ENCODE measurements at regions not wholly inside any gene's neighbourhood (a gene's known extent, or its start where the extent isn't known, plus 50 kb on each side); places are given as distances from the start of the nearest gene placed in this dataset.

DNA sequence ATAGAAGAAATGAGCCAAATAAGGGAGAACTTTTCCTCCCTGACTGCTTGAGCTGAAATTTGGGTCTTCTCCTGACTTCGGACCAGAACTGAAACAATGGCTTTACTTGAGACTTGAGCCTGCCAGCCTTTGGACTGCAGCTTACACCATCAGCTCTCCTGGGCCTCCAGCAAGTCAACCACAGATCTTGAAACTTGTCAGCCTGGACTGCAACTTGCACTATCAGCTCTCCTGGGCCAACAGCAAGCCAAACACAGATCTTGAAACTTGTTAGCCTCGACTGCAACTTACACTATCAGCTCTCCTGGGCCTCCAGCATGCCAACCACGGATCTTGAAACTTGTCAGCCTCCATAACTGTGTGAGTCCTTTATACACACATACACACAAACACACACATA is 425.9 kb upstream of the PCDH7 start:
- no peak for DNase-seq

DNA sequence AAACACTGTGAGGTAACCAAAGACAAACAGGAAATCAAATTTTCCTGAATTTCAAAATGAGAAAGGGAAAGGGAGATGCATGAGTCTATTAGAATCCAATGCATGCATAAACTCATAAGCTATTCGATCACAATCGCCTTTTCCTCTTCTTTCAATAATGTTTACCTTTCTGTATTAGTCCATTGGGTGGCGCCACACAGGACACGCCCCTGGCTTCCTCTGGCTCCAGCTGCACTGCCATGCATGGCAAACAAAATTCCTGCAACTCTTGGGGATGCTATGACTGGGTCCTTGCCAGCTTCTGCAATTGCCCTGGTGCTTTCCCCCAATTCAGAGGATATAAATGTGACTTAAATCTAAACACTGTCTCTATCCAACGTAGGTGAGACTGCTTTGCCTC is 424.5 kb upstream of the PCDH7 start:
- no peak for DNase-seq

DNA sequence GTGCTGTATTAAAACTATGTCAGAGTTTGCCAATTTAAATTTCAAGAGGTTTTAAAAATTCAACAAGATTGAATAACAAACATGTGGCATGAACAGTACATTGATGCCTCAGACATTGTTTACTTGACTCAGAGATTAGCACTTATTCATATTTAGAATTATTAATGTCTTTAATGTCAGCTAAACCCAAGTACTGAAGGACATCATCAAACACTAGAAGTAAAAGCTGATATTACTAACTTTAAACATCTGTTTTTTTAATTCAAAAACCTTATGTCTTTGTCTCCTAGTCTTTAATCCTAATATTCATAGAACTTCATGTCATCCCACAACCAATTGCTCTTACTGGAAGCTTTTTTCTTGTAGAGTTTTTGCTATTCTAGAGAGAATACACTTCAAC is 406.2 kb upstream of the PCDH7 start:
- no peak for DNase-seq

DNA sequence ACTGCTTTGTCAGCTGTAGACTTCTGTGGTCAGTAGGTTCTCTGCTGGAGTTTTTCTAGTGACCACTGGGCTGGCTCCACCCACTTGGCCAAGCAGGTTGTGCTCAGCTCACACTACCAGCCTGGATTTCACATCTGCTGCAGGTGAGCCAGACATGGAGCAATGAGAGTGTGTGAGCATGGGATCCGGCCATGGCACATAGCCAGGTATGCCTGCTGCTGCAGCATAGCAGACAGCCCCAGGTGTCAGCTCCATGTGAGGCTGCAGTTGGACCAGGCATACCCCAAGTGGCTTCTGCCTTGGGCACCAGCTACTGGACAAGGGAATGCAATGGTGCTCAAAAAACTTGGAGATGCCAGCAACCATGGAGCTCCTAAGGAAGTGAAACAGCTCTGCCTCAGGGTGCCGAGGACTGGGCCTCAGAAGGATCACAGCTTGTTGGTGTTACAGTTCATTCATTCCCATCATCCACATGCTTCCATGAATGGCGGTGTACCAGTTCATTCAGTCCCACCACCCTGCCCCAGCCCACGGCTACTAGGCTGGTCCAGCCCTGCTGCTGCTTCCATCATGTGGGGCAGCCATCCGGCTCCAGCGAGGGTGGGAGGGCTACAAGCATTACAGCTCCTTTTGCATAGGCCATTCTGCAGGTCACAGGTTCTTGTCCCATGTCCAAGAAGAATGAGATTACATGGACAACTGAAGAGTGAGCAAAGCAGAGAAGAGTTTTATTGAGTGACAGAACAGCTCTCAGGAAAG is 389.1 kb upstream of the PCDH7 start:
- DNase-seq = no peak

DNA sequence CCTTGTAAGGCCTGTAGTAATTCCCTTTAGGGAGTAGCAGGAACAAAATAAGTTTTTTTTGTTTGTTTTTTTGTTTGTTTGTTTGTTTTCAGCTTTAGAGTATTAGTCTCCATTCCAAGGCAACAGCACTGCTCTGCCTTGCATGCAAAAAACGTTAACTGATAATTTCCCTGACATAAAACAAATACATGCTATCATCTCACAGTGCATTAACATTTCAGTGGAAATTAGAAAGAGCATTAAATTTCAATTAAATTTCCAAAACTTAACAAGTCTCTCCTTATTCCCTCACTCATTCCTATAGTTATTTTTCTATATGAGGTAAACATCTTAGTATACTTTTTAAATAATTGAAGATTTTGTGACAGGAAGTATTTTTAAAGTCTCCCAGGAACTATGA is 378.4 kb upstream of the PCDH7 start:
- DNase-seq = no peak

DNA sequence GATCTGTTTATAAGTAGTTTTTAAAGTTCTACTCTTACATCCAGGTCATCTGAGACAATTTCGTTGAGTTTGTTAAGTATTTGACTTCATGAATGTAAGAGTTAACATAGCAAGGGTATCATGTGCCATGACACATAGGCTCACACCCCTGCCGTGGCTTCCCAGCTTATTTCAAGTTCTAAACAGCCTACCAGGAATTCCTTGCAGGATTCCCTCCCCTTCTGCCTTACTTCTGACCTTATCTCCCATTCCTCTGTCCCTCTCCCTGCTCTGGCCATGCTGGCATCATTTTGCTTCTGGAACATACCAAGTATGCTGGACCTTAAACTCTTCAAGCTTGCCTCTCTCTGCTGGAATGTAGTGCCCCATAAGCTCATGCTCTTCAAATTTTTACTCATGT is 369.9 kb upstream of the PCDH7 start:
- no peak for DNase-seq

DNA sequence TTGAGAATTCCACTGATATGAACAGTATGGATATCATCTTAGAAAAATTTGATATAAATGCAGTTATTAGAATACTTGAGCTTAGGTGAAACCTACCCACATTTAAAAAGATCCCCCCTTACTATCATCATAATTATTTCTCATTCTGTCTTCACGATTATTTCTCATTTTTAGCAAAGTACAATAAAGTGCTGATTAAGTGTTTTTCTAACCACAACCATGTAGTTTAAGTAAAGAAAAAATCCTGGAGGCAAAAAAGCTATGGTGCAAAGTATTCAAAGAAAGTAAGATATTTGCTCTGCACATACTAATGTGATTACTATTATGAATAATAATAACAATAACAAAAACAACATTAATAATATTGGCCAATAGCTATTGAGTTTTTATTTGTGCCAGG is 365.6 kb upstream of the PCDH7 start:
- DNase-seq = no peak

DNA sequence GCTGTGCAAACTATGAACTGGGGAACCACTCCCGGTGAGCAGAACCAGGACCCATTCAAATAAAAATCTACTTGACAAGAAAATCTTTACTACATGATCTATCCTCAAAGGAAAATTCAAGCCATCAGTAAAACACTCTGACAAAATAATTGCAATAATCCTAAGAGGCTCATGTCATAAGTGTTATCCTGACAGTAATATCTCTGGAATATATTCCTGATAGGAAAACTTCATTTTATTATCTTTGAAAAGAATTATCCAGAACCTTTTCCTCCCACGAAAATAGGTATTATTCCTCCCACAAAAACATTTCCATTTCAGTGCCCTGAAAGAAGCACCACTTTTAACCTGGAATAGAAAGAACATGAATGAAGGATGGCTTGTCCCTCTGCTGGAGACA is 357.7 kb upstream of the PCDH7 start:
- no peak for DNase-seq

DNA sequence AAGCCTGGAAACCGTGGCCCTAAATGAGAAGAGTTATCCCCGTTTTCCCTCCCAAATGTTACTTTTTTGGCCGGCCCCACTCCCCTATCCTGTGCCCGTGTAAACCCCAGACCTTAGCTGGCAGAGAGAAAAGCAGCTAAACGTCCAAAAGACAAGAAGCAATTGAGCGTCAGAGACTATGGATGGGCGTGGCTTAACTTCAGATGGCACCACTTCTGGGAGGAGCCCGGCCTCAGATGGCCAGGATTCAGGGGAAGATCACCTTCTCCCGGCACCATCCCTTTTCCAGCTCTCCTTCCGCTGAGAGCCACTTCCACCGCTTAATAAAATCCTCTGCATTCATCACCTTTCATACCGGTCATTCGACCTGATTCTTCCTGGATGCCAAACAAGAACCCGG is 350.1 kb upstream of the PCDH7 start:
- no peak for DNase-seq

DNA sequence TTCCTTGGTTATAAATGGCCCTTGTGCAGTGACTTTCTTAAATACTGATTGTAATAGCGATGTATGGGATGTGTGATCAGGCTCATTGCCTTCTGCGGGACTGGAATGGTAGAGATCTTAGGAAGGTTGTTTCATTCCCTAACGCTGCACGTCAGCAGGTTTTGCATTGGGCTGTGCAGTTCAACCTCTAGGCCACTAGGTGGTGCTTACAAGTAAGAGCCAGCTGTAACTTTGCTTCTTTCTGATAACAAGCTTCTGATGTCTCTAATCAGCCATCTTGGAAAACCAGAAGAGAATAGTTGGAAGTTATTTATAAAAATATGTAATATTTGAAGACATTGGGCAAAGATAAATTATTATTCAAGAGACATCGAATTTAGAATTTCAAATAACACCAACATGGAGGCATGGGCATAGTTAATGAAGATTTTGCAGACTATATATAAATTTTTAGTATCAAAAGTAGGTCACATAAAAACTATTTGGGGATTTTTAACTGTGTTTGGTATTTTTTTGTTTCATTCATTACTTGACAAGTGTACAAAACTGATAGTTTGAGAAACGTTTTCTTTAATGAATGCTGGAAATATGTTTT is 339.7 kb upstream of the PCDH7 start:
- DNase-seq = peak in 3 of 56 donors; percentile 1 to 3 (median 1)

DNA sequence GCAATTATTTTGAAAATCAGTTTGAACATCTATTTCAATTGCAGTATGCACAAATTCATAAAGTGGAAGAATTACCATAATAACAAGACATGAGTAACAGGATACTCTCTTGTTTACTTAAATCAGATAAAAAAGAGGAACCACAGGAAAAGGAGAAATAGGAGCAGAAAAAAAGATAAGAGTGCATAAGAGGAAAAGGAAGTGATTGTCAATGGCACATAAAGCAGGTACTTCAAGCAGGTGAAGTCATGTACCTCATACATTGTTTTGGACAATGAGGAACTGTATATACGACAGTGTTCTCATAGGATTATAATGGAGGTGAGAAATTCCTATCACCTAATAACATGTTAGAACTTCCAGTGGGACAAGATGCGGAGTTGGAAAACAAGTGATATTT is 334.5 kb upstream of the PCDH7 start:
- DNase-seq = no peak

DNA sequence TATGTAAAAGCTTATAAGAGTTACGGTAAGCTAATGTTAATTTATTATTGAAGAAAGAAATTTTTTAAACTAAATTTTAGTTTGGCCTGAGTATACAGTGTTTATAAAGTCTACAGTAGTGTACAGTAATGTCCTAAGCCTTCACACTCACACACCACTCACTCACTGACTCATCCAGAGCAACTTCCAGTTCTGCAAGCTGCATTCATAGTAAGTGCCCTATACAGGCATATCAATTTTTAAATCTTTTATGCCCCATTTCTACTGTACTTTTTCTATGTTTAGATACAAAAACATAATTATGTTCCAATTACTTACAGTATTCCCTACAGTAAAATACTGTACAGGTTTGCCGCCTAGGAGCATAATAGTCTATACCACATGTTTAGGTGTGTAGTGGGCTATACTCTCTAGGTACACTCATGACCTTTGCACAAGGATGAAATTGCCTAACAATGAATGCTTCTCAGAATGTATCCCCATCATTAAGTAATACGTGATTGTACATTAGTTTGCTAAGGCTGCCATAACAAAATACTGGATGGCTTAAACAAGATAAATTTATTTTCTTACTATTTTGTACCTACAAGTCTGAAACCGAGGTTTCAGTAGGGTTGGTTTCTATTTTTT is 333.8 kb upstream of the PCDH7 start:
- DNase-seq = no peak

DNA sequence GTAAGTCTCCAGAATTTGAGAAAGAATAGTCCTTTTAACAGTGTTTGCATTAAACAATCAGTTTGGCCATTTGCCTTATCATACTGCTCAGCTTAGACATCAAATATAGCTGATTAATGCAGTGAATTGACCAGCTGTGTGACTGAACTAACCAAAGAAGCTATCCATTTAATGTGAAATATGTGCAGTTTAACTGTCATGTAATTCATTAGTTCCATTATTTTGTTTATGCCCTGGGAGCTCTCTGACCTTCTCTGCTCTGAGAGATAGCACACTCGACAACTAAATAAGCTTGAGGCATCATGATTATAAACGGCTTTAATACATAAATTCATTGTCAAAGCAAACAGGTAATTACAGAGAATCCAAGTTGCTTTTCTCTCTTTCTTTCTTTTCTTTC is 324.3 kb upstream of the PCDH7 start:
- DNase-seq = no peak

DNA sequence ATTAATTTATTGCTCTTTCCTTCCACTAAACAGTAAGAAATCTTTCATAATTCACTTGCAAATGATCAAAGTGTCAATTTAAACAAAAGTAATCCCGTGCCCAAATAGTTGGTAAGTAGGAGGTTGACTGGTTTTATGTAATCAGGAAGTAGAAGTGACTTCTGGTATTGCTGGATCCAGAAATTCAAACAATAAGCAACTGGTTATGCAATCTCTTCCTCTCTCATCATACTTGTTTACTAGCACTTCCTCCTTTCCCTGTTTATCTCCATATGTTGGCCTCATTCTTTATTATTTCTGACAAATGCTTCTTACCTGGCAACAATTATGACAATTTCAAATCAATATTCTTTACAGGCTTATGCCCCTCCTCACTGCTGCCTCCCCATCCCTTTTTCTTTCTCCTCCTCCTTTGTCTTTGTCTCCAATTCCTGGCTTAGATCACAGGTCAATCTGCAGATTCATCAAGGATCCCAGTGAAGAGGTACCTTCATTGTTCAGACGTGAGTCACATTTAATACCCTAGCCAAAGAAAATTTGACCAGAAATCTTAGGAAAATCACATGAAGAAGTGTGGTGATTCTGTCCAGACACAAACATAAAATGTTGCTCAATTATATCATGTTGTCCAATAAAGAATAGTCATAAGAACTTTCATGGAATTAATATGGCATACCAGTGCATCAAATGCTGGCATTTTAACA is 323.2 kb upstream of the PCDH7 start:
- DNase-seq = no peak

DNA sequence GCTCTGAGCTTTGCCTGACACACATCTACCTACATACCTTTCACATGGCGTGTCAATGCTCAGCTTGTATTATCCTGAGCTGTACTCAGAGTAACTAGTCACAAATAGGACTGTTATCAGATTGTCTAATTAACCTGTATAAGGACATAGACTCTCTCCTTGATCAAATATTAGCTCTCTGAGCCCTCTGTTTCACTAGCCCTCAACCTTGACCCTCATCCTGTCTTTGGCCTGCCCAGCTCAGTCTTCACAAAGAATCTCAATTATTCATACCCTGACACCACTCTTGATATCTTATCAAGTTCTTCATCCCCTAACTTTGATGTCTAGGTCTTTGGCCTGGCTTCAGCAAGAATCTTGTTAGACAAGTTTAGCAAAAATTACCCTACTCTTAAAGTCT is 320.7 kb upstream of the PCDH7 start:
- DNase-seq = no peak

DNA sequence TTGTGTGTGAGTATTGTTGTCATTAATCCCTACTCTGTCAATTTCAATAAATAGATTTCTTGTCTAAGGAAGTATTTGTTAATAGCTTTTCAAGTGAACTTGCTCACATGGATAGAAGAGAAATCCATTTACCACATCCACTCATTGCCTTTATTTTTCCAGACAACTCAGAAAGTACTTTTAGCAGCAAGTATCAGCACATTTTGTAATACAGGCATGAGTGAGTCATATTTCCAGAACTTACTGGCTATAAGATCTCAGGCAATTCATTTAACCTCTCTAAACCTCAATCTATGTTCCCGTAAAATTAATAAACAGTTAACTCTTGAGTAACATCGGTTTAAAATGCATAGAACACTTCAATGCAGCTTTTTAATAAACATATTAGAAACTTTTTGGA is 317.9 kb upstream of the PCDH7 start:
- DNase-seq = no peak

DNA sequence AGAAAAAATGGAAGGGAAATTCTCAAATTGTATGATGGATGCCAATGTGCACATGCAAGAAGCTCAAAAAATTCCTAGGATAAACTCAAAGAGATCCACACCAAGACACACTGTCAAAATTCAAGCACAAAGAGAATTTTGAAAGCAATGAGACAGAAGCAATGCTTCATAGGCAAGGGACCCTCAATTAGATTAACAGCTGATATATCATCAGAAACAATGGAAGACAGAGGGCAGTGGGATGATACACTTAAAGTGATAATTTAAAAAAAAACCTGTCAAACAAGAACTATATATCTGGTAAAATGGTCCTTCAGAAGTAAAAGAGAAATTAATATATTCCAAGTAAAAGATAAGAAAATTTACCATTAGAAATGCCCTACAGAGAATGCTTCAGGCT is 306.3 kb upstream of the PCDH7 start:
- no peak for DNase-seq

DNA sequence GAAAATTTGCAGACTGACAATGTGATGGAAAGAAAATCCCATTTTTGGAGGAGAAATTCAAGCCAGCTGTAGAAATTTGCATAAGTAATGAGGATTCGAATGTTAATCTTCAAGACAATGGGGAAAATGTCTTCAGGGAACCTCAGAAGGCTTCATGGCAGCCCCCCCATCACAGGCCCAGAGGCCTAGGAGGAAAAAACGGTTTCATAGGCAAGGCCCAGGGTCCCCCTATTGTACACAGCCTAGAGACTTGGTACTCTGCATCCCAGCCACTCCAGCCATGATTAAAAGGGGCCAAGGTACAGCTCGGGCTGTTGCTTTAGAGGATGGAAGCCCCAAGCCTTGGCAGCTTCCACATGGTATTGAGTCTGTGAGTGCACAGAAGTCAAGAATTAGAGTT is 303.6 kb upstream of the PCDH7 start:
- DNase-seq = no peak

DNA sequence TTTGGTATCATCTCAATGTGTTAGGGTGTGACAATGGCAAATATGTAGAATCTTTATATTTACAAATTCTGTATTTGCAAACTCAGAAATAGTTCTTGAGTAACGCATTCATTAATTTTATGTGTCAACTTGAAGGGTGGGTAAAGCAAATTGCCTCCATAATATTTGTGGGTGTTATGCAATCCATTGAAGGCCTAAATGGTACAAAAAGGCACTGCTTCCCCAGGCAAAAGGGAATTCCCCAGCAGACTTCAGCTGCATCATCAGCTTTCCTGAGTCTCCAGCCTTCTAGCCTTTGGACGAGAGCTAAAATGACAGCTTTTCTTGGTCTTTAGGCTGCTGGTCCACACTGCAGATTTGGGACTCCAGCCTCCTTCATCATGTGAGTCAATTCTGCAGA is 292.2 kb upstream of the PCDH7 start:
- DNase-seq = no peak

DNA sequence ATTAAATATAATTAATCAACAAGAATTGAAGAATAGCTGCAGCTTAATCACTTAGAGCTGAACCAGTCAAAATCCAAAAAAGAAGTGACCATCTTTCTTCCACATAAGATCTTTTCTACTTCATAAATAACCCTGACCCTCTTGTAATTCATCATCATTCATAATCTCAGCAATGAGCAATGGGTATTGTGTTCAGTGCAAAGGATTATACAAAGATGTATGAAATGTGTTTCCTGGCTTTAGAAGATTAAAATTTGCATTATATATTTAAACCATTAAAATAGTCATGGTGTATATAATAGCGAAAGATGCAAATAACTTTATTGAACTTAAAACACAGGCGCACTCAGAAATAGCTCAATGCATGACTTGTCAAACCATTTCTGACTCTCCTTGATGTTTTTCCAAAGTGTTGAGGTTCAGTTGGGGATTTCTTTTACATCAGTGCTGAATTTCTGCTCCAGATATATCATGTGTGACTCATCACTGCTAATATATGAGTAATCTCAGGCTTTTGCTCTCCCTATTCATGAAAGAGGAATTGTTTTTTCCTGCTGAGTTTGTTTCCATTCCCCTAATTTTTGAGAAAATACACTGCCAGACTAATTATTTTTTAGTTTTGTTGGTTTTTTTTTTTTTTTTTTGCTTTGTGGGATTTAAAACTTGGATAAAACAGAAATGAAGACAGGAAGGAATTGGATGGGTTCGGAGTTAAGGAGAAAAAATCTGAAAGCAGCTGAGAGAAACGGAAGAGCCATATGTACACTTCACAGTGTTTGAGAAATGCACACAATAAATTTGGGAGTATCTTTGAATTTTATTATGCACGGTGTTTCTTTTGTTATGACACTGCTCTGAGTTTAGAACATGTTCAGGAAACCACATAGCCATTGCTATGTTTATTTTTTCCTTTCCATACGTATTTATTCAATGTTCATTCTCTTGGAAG is 290.1 kb upstream of the PCDH7 start:
- DNase-seq = no peak

DNA sequence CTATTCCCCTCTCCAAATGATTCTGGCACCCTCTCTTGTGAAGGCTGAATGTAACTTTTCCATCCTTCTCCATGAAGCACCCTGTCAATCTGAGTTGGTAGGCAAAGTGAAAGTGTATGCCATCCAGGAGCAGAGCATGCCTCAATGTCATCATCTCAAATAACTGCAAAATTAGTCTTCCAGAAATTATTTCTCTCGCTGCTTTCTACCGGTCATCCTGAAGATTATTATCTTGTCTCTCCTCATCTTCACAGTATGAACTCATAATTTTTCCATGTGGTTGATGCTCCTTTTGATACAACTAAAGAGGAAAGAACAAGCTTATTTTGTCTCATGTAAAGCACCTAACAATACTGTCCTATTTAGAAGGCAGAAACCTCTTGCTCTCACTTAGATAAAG is 285.5 kb upstream of the PCDH7 start:
- DNase-seq = no peak

Measured in amygdala (tissue), 56 donors.